ENCODE measurements at regions not wholly inside any gene's neighbourhood (a gene's known extent, or its start where the extent isn't known, plus 50 kb on each side); places are given as distances from the start of the nearest gene placed in this dataset.
"Not testable (repeated sequence)": the region's sequence is repeated elsewhere in the genome, so short reads cannot be mapped to it uniquely, and the experiment has no call there.

GRCh38 chr2:53058526-53058925 lies 709.1 kb upstream of the CHAC2 start:
- Mint-ChIP-seq H3K27ac (no peak overlapping the region), H3K27me3 (no peaks in the 10 kb centered on the region), H3K4me3 (no peak overlapping the region), H3K9me3 (peaks cover 18% of the 10 kb centered on the region), H3K36me3 (peaks cover 5% of the 10 kb centered on the region), H3K4me1 (ENCODE audit: low read depth in 2 of 2) (no peaks in the 10 kb centered on the region)
- ATAC-seq = no peak
- no peak for DNase-seq (ENCODE audit: low spot score)

- H3K4me3 Mint-ChIP-seq = no peak overlapping the region
- no peaks in the 10 kb centered on the region for H3K36me3 Mint-ChIP-seq
- no peaks in the 10 kb centered on the region for H3K27me3 Mint-ChIP-seq
- H3K27ac Mint-ChIP-seq = no peak overlapping the region
- peaks cover 16% of the 10 kb centered on the region for H3K9me3 Mint-ChIP-seq
- no peak for ATAC-seq
- DNase-seq (ENCODE audit: low spot score) = no peak
- H3K4me1 Mint-ChIP-seq (ENCODE audit: low read depth in 2 of 2) = no peaks in the 10 kb centered on the region
Measured at GRCh38 chr2:53053937-53054336, 713.7 kb upstream of the CHAC2 start.

GRCh38 chr2:53051157-53051556 lies 716.4 kb upstream of the CHAC2 start:
- H3K27ac Mint-ChIP-seq = no peak overlapping the region
- H3K4me1 Mint-ChIP-seq (ENCODE audit: low read depth in 2 of 2) = no peaks in the 10 kb centered on the region
- ATAC-seq (no peak), DNase-seq (ENCODE audit: low spot score) (no peak)
- peaks cover 21% of the 10 kb centered on the region for H3K9me3 Mint-ChIP-seq
- no peaks in the 10 kb centered on the region for H3K36me3 Mint-ChIP-seq
- no peaks in the 10 kb centered on the region for H3K27me3 Mint-ChIP-seq
- no peak overlapping the region for H3K4me3 Mint-ChIP-seq

GRCh38 chr2:53040536-53041229 lies 726.9 kb upstream of the CHAC2 start:
- DNase-seq (ENCODE audit: low spot score) (no peak), ATAC-seq (no peak)
- H3K27me3 Mint-ChIP-seq = no peaks in the 10 kb centered on the region
- no peaks in the 10 kb centered on the region for H3K4me1 Mint-ChIP-seq (ENCODE audit: low read depth in 2 of 2)
- H3K36me3 Mint-ChIP-seq = no peaks in the 10 kb centered on the region
- H3K4me3 Mint-ChIP-seq = no peak overlapping the region
- no peak overlapping the region for H3K27ac Mint-ChIP-seq
- H3K9me3 Mint-ChIP-seq = peaks cover 8% of the 10 kb centered on the region

GRCh38 chr2:53036196-53036595 lies 731.4 kb upstream of the CHAC2 start:
- Mint-ChIP-seq H3K4me1 (ENCODE audit: low read depth in 2 of 2) (no peaks in the 10 kb centered on the region), H3K27me3 (no peaks in the 10 kb centered on the region)
- DNase-seq (ENCODE audit: low spot score) = no peak

GRCh38 chr2:53035153-53035552 lies 732.5 kb upstream of the CHAC2 start:
- ATAC-seq (no peak), DNase-seq (ENCODE audit: low spot score) (no peak)
- Mint-ChIP-seq H3K4me1 (ENCODE audit: low read depth in 2 of 2) (no peaks in the 10 kb centered on the region), H3K27me3 (no peaks in the 10 kb centered on the region), H3K27ac (no peak overlapping the region), H3K9me3 (peaks cover 8% of the 10 kb centered on the region), H3K4me3 (no peak overlapping the region), H3K36me3 (no peaks in the 10 kb centered on the region)

More at GRCh38 chr2:53036196-53036595, 731.4 kb upstream of the CHAC2 start:
- ATAC-seq = no peak
- Mint-ChIP-seq H3K36me3 (no peaks in the 10 kb centered on the region), H3K9me3 (peaks cover 8% of the 10 kb centered on the region), H3K27ac (no peak overlapping the region), H3K4me3 (no peak overlapping the region)

GRCh38 chr2:53033411-53033810 lies 734.2 kb upstream of the CHAC2 start:
- Mint-ChIP-seq H3K27ac (no peak overlapping the region), H3K27me3 (no peaks in the 10 kb centered on the region), H3K36me3 (no peaks in the 10 kb centered on the region), H3K9me3 (peaks cover 15% of the 10 kb centered on the region), H3K4me3 (no peak overlapping the region), H3K4me1 (ENCODE audit: low read depth in 2 of 2) (no peaks in the 10 kb centered on the region)
- DNase-seq (ENCODE audit: low spot score) (no peak), ATAC-seq (no peak)

- H3K4me1 Mint-ChIP-seq (ENCODE audit: low read depth in 2 of 2) = no peaks in the 10 kb centered on the region
- H3K27me3 Mint-ChIP-seq = no peaks in the 10 kb centered on the region
- H3K27ac Mint-ChIP-seq = no peak overlapping the region
- H3K36me3 Mint-ChIP-seq = peaks cover under 1% of the 10 kb centered on the region
- H3K9me3 Mint-ChIP-seq = peaks cover 17% of the 10 kb centered on the region
- no peak for DNase-seq (ENCODE audit: low spot score)
- H3K4me3 Mint-ChIP-seq = no peak overlapping the region
- ATAC-seq = no peak
Measured at GRCh38 chr2:53028746-53029423, 738.7 kb upstream of the CHAC2 start.

GRCh38 chr2:53028225-53028624 lies 739.4 kb upstream of the CHAC2 start:
- no peak for ATAC-seq
- no peak for DNase-seq (ENCODE audit: low spot score)
- H3K4me3 Mint-ChIP-seq = no peak overlapping the region
- H3K9me3 Mint-ChIP-seq = peaks cover 20% of the 10 kb centered on the region
- H3K4me1 Mint-ChIP-seq (ENCODE audit: low read depth in 2 of 2) = no peaks in the 10 kb centered on the region
- no peak overlapping the region for H3K27ac Mint-ChIP-seq
- H3K36me3 Mint-ChIP-seq = peaks cover 6% of the 10 kb centered on the region
- no peaks in the 10 kb centered on the region for H3K27me3 Mint-ChIP-seq

- H3K36me3 Mint-ChIP-seq; ATAC-seq; H3K4me3 Mint-ChIP-seq; H3K27ac Mint-ChIP-seq; H3K4me1 Mint-ChIP-seq (ENCODE audit: low read depth in 2 of 2); H3K27me3 Mint-ChIP-seq; DNase-seq (ENCODE audit: low spot score): not testable (repeated sequence)
- H3K9me3 Mint-ChIP-seq = peaks cover 12% of the 10 kb centered on the region
Measured at GRCh38 chr2:53022248-53022647, 745.4 kb upstream of the CHAC2 start.

GRCh38 chr2:53021828-53022227 lies 745.8 kb upstream of the CHAC2 start:
- ATAC-seq = no peak
- Mint-ChIP-seq H3K27ac (no peak overlapping the region), H3K4me1 (ENCODE audit: low read depth in 2 of 2) (no peaks in the 10 kb centered on the region)

GRCh38 chr2:53021292-53021691 lies 746.3 kb upstream of the CHAC2 start:
- DNase-seq (ENCODE audit: low spot score) (no peak), ATAC-seq (no peak)
- Mint-ChIP-seq H3K4me3 (no peak overlapping the region), H3K27me3 (no peaks in the 10 kb centered on the region), H3K27ac (no peak overlapping the region), H3K36me3 (peaks cover 6% of the 10 kb centered on the region), H3K4me1 (ENCODE audit: low read depth in 2 of 2) (no peaks in the 10 kb centered on the region), H3K9me3 (peaks cover 10% of the 10 kb centered on the region)

More at GRCh38 chr2:53021828-53022227, 745.8 kb upstream of the CHAC2 start:
- DNase-seq (ENCODE audit: low spot score) = no peak
- H3K36me3 Mint-ChIP-seq = peaks cover 6% of the 10 kb centered on the region
- no peak overlapping the region for H3K4me3 Mint-ChIP-seq
- H3K27me3 Mint-ChIP-seq = no peaks in the 10 kb centered on the region
- peaks cover 10% of the 10 kb centered on the region for H3K9me3 Mint-ChIP-seq

- ATAC-seq = no peak
- Mint-ChIP-seq H3K27me3 (no peaks in the 10 kb centered on the region), H3K36me3 (peaks cover 6% of the 10 kb centered on the region), H3K27ac (no peak overlapping the region), H3K9me3 (peaks cover 10% of the 10 kb centered on the region), H3K4me3 (no peak overlapping the region), H3K4me1 (ENCODE audit: low read depth in 2 of 2) (no peaks in the 10 kb centered on the region)
- no peak for DNase-seq (ENCODE audit: low spot score)
Measured at GRCh38 chr2:53018825-53019425, 748.7 kb upstream of the CHAC2 start.

- Mint-ChIP-seq H3K36me3 (no peaks in the 10 kb centered on the region), H3K4me3 (no peak overlapping the region), H3K27ac (no peak overlapping the region), H3K27me3 (no peaks in the 10 kb centered on the region), H3K9me3 (peaks cover 16% of the 10 kb centered on the region), H3K4me1 (ENCODE audit: low read depth in 2 of 2) (no peaks in the 10 kb centered on the region)
- DNase-seq (ENCODE audit: low spot score) (no peak), ATAC-seq (no peak)
Measured at GRCh38 chr2:53006980-53007379, 760.6 kb upstream of the CHAC2 start.

All from natural killer cell treated with Interleukin-12 subunit alpha and Interleukin-12 subunit beta and Interleukin-15 and Interleukin-18, amount 100 ng/mL, for 72 hours (primary cell).